Cardiac fibroblast (primary cell): ENCODE measurements at regions not wholly inside any gene's neighbourhood (a gene's known extent, or its start where the extent isn't known, plus 50 kb on each side); places are given as distances from the start of the nearest gene placed in this dataset.

Experiments used
- DNase-seq, 2 donors: peaks; one replicate each; pipeline versions ENCODE4 v3.0.0 to v3.0.0-alpha.2; 2010; ENCODE audit warnings: low read depth in 2 of 2
- H3K4me3 ChIP-seq, 2 donors: replicated peaks in 1 of 2; 1 replicate in 1 of 2; 2 replicates in 1 of 2; pipeline ENCODE4 v1.5.1; 2011; ENCODE audit warnings: low read depth in 2 of 2, low read length in 2 of 2, mild to moderate bottlenecking in 2 of 2, moderate library complexity in 1 of 2
- CTCF ChIP-seq: IDR thresholded peaks from one replicate; pipeline ENCODE4 v1.5.1; 2011; ENCODE audit warnings: low read depth, mild to moderate bottlenecking, low read length, inconsistent platforms

- no peak overlapping the region for H3K4me3 ChIP-seq
- DNase-seq, result no peak
- TF ChIP-seq CTCF, result no peak
Observed at GRCh38 chr14:82124511-82124910, 590.9 kb upstream of the SEL1L start.

GRCh38 chr14:82126006-82126405 lies 592.4 kb upstream of the SEL1L start:
- TF ChIP-seq CTCF, result no peak
- no peak for DNase-seq
- no peak overlapping the region for H3K4me3 ChIP-seq

GRCh38 chr14:82134411-82134810 lies 600.8 kb upstream of the SEL1L start:
- no peak for DNase-seq
- no peak overlapping the region for H3K4me3 ChIP-seq
- no peak for TF ChIP-seq CTCF

GRCh38 chr14:82138431-82138830 lies 604.8 kb upstream of the SEL1L start:
- no peak for TF ChIP-seq CTCF
- no peak overlapping the region for H3K4me3 ChIP-seq
- DNase-seq, result no peak

- no peak overlapping the region for H3K4me3 ChIP-seq
- TF ChIP-seq CTCF, result no peak
- DNase-seq, result no peak
Observed at GRCh38 chr14:82146846-82147245, 613.2 kb upstream of the SEL1L start.

GRCh38 chr14:82153689-82154088 lies 620.0 kb upstream of the SEL1L start:
- no peak overlapping the region for H3K4me3 ChIP-seq
- DNase-seq, result no peak
- no peak for TF ChIP-seq CTCF

GRCh38 chr14:82159624-82160023 lies 626.0 kb upstream of the SEL1L start:
- TF ChIP-seq CTCF, result no peak
- no peak for DNase-seq
- no peak overlapping the region for H3K4me3 ChIP-seq
